DND-41 (cell line): ENCODE measurements at regions not wholly inside any gene's neighbourhood (a gene's known extent, or its start where the extent isn't known, plus 50 kb on each side); places are given as distances from the start of the nearest gene placed in this dataset.

Experiments used
- ATAC-seq: fragments of 200-7000 bp; cut with Tn5 transposase; 3 replicates; pipeline ENCODE4 v1.9.1; 2021; ENCODE audit warnings: low read depth; ENCODE audit not compliant: insufficient read depth
- DNase-seq: peaks from one replicate; pipeline ENCODE4 v3.0.0-alpha.2; 2020
- H2AFZ ChIP-seq: 2 replicates; pipeline ENCODE4 v1.6.0; 2012; ENCODE audit warnings: low read depth, low read length
- H3K27ac ChIP-seq: 2 replicates; pipeline ENCODE4 v1.5.1; 2012; ENCODE audit warnings: low read length, inconsistent platforms
- H3K27me3 ChIP-seq: fragments of 200-600 bp; sonication (generic); 2 replicates; pipeline ENCODE4 v1.6.0; 2012; ENCODE audit warnings: low read length, mild to moderate bottlenecking, inconsistent platforms; ENCODE audit not compliant: insufficient read depth, poor library complexity
- H3K36me3 ChIP-seq: 2 replicates; pipeline ENCODE4 v1.5.1; 2012; ENCODE audit warnings: low read length, inconsistent platforms; ENCODE audit not compliant: insufficient read depth
- H3K4me1 ChIP-seq: 2 replicates; pipeline ENCODE4 v1.5.1; 2012; ENCODE audit warnings: mild to moderate bottlenecking, low read length; ENCODE audit not compliant: insufficient read depth
- H3K4me2 ChIP-seq: 2 replicates; pipeline ENCODE4 v1.6.0; 2012; ENCODE audit warnings: mild to moderate bottlenecking, moderate library complexity, low read length, inconsistent platforms; ENCODE audit not compliant: insufficient read depth
- H3K4me3 ChIP-seq, 2 experiments: fragments of 200-600 bp in 1 of 2; shearing (Covaris generic) in 1 of 2; 2 replicates each; pipeline ENCODE4 v1.5.1; 2012 to 2016; ENCODE audit warnings: inconsistent platforms in 2 of 2, low read length in 2 of 2, mild to moderate bottlenecking in 2 of 2, low read depth in 1 of 2, moderate library complexity in 1 of 2
- H3K79me2 ChIP-seq: 2 replicates; pipeline ENCODE4 v1.6.0; 2012; ENCODE audit warnings: low read length, inconsistent platforms; ENCODE audit not compliant: insufficient read depth
- H3K9ac ChIP-seq: 2 replicates; pipeline ENCODE4 v1.6.0; 2012; ENCODE audit warnings: low read depth, mild to moderate bottlenecking, inconsistent platforms, low read length, moderate library complexity
- H3K9me3 ChIP-seq: 2 replicates; pipeline ENCODE4 v1.5.1; 2012; ENCODE audit warnings: low read length, moderate library complexity, mild to moderate bottlenecking, inconsistent platforms; ENCODE audit not compliant: insufficient read depth, severe bottlenecking
- H4K20me1 ChIP-seq: 2 replicates; pipeline ENCODE4 v1.6.0; 2012; ENCODE audit warnings: low read length; ENCODE audit not compliant: insufficient read depth
- EZH2 ChIP-seq: IDR thresholded peaks from 3 replicates; pipeline ENCODE4 v1.6.1; 2012; ENCODE audit warnings: borderline replicate concordance, low read depth, mild to moderate bottlenecking, moderate library complexity, low read length, inconsistent platforms; ENCODE audit not compliant: severe bottlenecking
- TF ChIP-seq, protein P1 (sequence below): IDR thresholded peaks from 2 replicates; pipeline ENCODE4 v1.5.1; 2012; ENCODE audit warnings: borderline replicate concordance, low read length, moderate library complexity, mild to moderate bottlenecking; ENCODE audit not compliant: poor library complexity, severe bottlenecking; ENCODE audit errors: extremely low read depth

DNA sequence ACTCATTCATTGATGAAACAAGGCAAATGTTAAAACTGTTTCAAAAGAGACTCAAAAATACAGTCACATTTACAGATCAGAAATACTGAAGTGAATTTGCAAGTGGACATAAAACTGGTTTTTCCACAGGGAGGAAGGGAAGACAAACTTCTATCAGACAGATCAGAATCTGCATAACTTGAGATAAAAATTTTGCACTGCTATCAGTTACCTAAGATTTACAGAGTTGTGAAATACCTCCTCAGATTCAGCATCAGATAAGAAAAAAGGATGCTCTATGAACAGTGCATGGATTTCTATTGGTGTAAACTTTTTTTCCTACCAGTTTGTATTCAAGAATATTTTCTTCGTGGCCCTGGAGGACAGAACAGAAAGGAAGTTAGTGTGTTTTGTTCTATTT, 575.4 kb downstream of the RWDD3 start:
- H3K27me3 ChIP-seq: no peaks in the 10 kb centered on the region
- no peak for TF ChIP-seq EZH2
- TF ChIP-seq, protein P1, sequence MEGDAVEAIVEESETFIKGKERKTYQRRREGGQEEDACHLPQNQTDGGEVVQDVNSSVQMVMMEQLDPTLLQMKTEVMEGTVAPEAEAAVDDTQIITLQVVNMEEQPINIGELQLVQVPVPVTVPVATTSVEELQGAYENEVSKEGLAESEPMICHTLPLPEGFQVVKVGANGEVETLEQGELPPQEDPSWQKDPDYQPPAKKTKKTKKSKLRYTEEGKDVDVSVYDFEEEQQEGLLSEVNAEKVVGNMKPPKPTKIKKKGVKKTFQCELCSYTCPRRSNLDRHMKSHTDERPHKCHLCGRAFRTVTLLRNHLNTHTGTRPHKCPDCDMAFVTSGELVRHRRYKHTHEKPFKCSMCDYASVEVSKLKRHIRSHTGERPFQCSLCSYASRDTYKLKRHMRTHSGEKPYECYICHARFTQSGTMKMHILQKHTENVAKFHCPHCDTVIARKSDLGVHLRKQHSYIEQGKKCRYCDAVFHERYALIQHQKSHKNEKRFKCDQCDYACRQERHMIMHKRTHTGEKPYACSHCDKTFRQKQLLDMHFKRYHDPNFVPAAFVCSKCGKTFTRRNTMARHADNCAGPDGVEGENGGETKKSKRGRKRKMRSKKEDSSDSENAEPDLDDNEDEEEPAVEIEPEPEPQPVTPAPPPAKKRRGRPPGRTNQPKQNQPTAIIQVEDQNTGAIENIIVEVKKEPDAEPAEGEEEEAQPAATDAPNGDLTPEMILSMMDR: no peak
- no peaks in the 10 kb centered on the region for H3K79me2 ChIP-seq
- no peak overlapping the region for H3K4me3 ChIP-seq
- ATAC-seq: no peak
- H3K9ac ChIP-seq: no peak overlapping the region
- H3K36me3 ChIP-seq: no peaks in the 10 kb centered on the region
- no peak overlapping the region for H2AFZ ChIP-seq
- no peaks in the 10 kb centered on the region for H4K20me1 ChIP-seq
- H3K4me1 ChIP-seq: no peaks in the 10 kb centered on the region
- no peaks in the 10 kb centered on the region for H3K9me3 ChIP-seq
- no peak overlapping the region for H3K4me2 ChIP-seq
- no peak overlapping the region for H3K27ac ChIP-seq
- DNase-seq: no peak

- Histone ChIP-seq H3K27me3 (no peaks in the 10 kb centered on the region), H3K4me1 (no peaks in the 10 kb centered on the region), H3K27ac (no peak overlapping the region), H3K79me2 (no peaks in the 10 kb centered on the region), H3K9me3 (no peaks in the 10 kb centered on the region), H3K4me2 (no peak overlapping the region), H3K9ac (no peak overlapping the region), H3K36me3 (no peaks in the 10 kb centered on the region), H3K4me3 (no peak overlapping the region), H4K20me1 (no peaks in the 10 kb centered on the region), H2AFZ (no peak overlapping the region)
- TF ChIP-seq, protein P1: no peak
- TF ChIP-seq EZH2: no peak
- DNase-seq (no peak), ATAC-seq (no peak)
Measured at GRCh38 chr1:95815511-95815910, 581.5 kb downstream of the RWDD3 start.

GRCh38 chr1:95829556-95829955, 595.5 kb downstream of the RWDD3 start:
- Histone ChIP-seq H3K27me3 (no peaks in the 10 kb centered on the region), H2AFZ (no peak overlapping the region), H3K4me2 (no peak overlapping the region), H3K9me3 (no peaks in the 10 kb centered on the region), H4K20me1 (no peaks in the 10 kb centered on the region), H3K36me3 (no peaks in the 10 kb centered on the region), H3K9ac (no peak overlapping the region), H3K27ac (no peak overlapping the region), H3K79me2 (no peaks in the 10 kb centered on the region), H3K4me1 (no peaks in the 10 kb centered on the region), H3K4me3 (no peak overlapping the region)
- no peak for DNase-seq
- ATAC-seq: no peak
- no peak for TF ChIP-seq EZH2
- TF ChIP-seq, protein P1: no peak

DNA sequence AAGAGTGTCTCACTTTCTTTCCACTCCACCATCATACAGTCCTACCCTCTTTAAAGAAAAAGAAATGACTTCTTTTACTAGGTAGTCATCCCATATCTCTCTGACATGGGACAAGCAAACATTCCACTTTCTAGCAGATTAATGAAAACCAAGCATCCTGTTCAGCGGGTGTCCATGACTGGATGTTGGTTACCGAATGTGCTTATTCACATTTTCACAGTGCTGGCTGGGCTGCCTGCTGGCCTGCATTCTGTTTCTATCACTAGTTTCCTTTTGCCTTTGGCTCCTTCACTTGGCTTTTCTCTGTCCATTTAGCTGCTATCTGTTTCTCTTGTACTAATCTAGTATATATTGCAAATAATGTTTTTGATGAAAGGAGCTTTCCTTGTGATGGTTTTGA, 598.4 kb downstream of the RWDD3 start:
- Histone ChIP-seq H3K27me3 (no peaks in the 10 kb centered on the region), H3K36me3 (no peaks in the 10 kb centered on the region), H3K4me3 (no peak overlapping the region), H3K9me3 (no peaks in the 10 kb centered on the region), H3K4me2 (no peak overlapping the region), H4K20me1 (no peaks in the 10 kb centered on the region), H3K27ac (no peak overlapping the region), H2AFZ (no peak overlapping the region), H3K4me1 (no peaks in the 10 kb centered on the region), H3K79me2 (no peaks in the 10 kb centered on the region), H3K9ac (no peak overlapping the region)
- no peak for DNase-seq
- no peak for ATAC-seq
- TF ChIP-seq, protein P1: no peak
- no peak for TF ChIP-seq EZH2
